ENCODE measurements at regions not wholly inside any gene's neighbourhood (a gene's known extent, or its start where the extent isn't known, plus 50 kb on each side); places are given as distances from the start of the nearest gene placed in this dataset.

GRCh38 chr12:27900920-27901879 lies 71.3 kb downstream of the PTHLH start:
- no peak for TF ChIP-seq CTCF (IDR thresholded peaks at IDR 0.05 in 4 of 5, conservative IDR thresholded peaks at IDR 0.05 in 1 of 5)
- no peak for TF ChIP-seq POLR2A (IDR thresholded peaks at IDR 0.05)

Measured in gastrocnemius medialis (tissue), 4 donors.